GM23338 (cell line): ENCODE measurements at regions not wholly inside any gene's neighbourhood (a gene's known extent, or its start where the extent isn't known, plus 50 kb on each side); places are given as distances from the start of the nearest gene placed in this dataset.
"Not testable (repeated sequence)": the region's sequence is repeated elsewhere in the genome, so short reads cannot be mapped to it uniquely, and the experiment has no call there.

Experiments used
- ATAC-seq: fragments of 200-7000 bp; cut with Tn5 transposase; 3 replicates; pipeline ENCODE4 v1.9.1; 2020
- DNase-seq: peaks from one replicate; pipeline ENCODE4 v3.0.0-alpha.2; 2015; ENCODE audit warnings: low spot score
- H2AFZ ChIP-seq: fragments of 200-600 bp; sonication (generic); 2 replicates; pipeline ENCODE4 v1.8.0; 2016; ENCODE audit warnings: antibody characterized with exemption, mild to moderate bottlenecking, moderate library complexity
- H3F3A ChIP-seq: fragments of 200-600 bp; sonication (generic); replicated peaks from 2 replicates; pipeline ENCODE4 v1.8.0; 2017; ENCODE audit warnings: antibody characterized with exemption, mixed run types, low read depth
- H3K27ac ChIP-seq: fragments of 200-600 bp; sonication (generic); 2 replicates; pipeline ENCODE4 v1.6.1; 2016; ENCODE audit warnings: low read depth
- H3K27me3 ChIP-seq: fragments of 200-600 bp; sonication (generic); 2 replicates; pipeline ENCODE4 v1.8.0; 2016; ENCODE audit warnings: mild to moderate bottlenecking, mixed run types, moderate library complexity; ENCODE audit not compliant: insufficient read depth
- H3K36me3 ChIP-seq: fragments of 200-600 bp; sonication (generic); 2 replicates; pipeline ENCODE4 v1.8.0; 2016; ENCODE audit warnings: mild to moderate bottlenecking; ENCODE audit not compliant: insufficient read depth
- H3K4me1 ChIP-seq: fragments of 200-600 bp; sonication (generic); 2 replicates; pipeline ENCODE4 v1.8.0; 2016; ENCODE audit warnings: mild to moderate bottlenecking, moderate library complexity; ENCODE audit not compliant: insufficient read depth
- H3K4me2 ChIP-seq: fragments of 200-600 bp; sonication (generic); 2 replicates; pipeline ENCODE4 v1.7.1; 2017; ENCODE audit warnings: mixed run types
- H3K4me3 ChIP-seq: fragments of 200-600 bp; sonication (generic); 2 replicates; pipeline ENCODE4 v1.6.1; 2016; ENCODE audit warnings: mixed run types
- H3K79me2 ChIP-seq: fragments of 200-600 bp; sonication (generic); replicated peaks from 2 replicates; pipeline ENCODE4 v1.8.0; 2017; ENCODE audit warnings: mild to moderate bottlenecking; ENCODE audit not compliant: insufficient read depth
- H3K9me2 ChIP-seq: fragments of 200-600 bp; sonication (generic); 2 replicates; pipeline ENCODE4 v1.8.0; 2017; ENCODE audit not compliant: insufficient read depth
- H4K20me1 ChIP-seq: fragments of 200-600 bp; sonication (generic); replicated peaks from 2 replicates; pipeline ENCODE4 v1.8.0; 2017; ENCODE audit warnings: mild to moderate bottlenecking; ENCODE audit not compliant: insufficient read depth
- H3K27ac Mint-ChIP-seq: 2 replicates; pipeline ENCODE4 v1.8.0; 2020; ENCODE audit warnings: inconsistent platforms, mild to moderate bottlenecking, moderate library complexity, mixed read lengths
- H3K27me3 Mint-ChIP-seq: 3 replicates; pipeline ENCODE4 v1.8.0; 2022; ENCODE audit warnings: low read depth, mild to moderate bottlenecking, moderate library complexity, mixed read lengths, inconsistent platforms; ENCODE audit not compliant: insufficient read depth, poor library complexity
- H3K36me3 Mint-ChIP-seq: 3 replicates; pipeline ENCODE4 v1.8.0; 2021; ENCODE audit warnings: low read depth, mild to moderate bottlenecking, inconsistent platforms, moderate library complexity, mixed read lengths
- H3K4me1 Mint-ChIP-seq: 3 replicates; pipeline ENCODE4 v1.8.0; 2020; ENCODE audit warnings: mild to moderate bottlenecking, inconsistent platforms, mixed read lengths
- H3K4me3 Mint-ChIP-seq: 3 replicates; pipeline ENCODE4 v1.8.0; 2021; ENCODE audit warnings: moderate library complexity, mild to moderate bottlenecking, inconsistent platforms, mixed read lengths
- H3K9me3 Mint-ChIP-seq: 3 replicates; pipeline ENCODE4 v1.8.0; 2020; ENCODE audit warnings: moderate library complexity, mild to moderate bottlenecking, inconsistent platforms, mixed read lengths
- EZH2 ChIP-seq: fragments of 200-600 bp; sonication (generic); IDR thresholded peaks from one replicate; pipeline ENCODE4 v1.8.0; 2017; ENCODE audit warnings: antibody characterized with exemption, mild to moderate bottlenecking, low read depth; ENCODE audit not compliant: unreplicated experiment
- JUNB ChIP-seq: IDR thresholded peaks from one replicate; pipeline ENCODE4 v1.6.1; 2016; ENCODE audit warnings: antibody characterized with exemption; ENCODE audit not compliant: unreplicated experiment
- STAT1 ChIP-seq: IDR thresholded peaks from one replicate; pipeline ENCODE4 v1.6.1; 2016; ENCODE audit warnings: antibody characterized with exemption; ENCODE audit not compliant: unreplicated experiment
- TF ChIP-seq, protein P1 (sequence below): IDR thresholded peaks from one replicate; pipeline ENCODE4 v1.6.1; 2018; ENCODE audit warnings: antibody characterized with exemption; ENCODE audit not compliant: unreplicated experiment

DNA sequence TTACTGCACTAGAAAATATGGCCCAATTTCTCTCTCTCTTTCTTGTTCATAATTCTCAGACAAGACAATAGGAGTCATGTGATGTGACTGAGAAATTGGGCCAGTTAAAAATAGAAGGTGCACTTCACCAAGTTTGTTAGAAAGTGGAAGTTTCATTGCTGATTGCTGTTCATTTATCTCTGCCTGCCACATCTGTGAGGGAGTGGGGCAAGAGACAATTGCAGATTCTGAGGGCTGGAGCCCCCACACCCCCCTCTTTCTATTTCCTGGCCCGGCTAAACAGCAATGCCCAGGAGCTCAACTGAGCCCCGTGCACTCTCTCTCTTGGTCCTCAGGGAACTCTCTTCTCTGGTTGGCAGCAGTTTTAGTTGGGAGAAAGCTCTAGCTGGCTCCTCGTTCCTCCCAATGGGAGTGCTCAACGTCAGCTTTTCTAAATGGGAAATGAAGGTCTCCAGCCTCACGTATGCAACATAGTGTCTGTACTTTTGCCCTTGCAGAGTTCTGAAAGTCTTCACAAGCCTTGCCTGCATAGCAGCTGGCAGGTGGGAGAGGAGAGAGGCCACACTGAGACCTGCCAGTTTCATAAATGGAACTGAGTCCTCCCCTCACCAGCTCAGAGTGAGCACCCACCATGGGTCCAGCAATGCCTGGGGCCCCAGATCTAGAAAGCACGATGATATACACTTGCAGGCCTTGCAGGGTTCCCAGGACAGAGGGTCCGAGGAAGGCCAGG lies 115.7 kb downstream of the MYCN start (continued):
- TF ChIP-seq, protein P1, sequence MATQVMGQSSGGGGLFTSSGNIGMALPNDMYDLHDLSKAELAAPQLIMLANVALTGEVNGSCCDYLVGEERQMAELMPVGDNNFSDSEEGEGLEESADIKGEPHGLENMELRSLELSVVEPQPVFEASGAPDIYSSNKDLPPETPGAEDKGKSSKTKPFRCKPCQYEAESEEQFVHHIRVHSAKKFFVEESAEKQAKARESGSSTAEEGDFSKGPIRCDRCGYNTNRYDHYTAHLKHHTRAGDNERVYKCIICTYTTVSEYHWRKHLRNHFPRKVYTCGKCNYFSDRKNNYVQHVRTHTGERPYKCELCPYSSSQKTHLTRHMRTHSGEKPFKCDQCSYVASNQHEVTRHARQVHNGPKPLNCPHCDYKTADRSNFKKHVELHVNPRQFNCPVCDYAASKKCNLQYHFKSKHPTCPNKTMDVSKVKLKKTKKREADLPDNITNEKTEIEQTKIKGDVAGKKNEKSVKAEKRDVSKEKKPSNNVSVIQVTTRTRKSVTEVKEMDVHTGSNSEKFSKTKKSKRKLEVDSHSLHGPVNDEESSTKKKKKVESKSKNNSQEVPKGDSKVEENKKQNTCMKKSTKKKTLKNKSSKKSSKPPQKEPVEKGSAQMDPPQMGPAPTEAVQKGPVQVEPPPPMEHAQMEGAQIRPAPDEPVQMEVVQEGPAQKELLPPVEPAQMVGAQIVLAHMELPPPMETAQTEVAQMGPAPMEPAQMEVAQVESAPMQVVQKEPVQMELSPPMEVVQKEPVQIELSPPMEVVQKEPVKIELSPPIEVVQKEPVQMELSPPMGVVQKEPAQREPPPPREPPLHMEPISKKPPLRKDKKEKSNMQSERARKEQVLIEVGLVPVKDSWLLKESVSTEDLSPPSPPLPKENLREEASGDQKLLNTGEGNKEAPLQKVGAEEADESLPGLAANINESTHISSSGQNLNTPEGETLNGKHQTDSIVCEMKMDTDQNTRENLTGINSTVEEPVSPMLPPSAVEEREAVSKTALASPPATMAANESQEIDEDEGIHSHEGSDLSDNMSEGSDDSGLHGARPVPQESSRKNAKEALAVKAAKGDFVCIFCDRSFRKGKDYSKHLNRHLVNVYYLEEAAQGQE: no peak
- no peak for TF ChIP-seq EZH2
- no peak for TF ChIP-seq JUNB

DNA sequence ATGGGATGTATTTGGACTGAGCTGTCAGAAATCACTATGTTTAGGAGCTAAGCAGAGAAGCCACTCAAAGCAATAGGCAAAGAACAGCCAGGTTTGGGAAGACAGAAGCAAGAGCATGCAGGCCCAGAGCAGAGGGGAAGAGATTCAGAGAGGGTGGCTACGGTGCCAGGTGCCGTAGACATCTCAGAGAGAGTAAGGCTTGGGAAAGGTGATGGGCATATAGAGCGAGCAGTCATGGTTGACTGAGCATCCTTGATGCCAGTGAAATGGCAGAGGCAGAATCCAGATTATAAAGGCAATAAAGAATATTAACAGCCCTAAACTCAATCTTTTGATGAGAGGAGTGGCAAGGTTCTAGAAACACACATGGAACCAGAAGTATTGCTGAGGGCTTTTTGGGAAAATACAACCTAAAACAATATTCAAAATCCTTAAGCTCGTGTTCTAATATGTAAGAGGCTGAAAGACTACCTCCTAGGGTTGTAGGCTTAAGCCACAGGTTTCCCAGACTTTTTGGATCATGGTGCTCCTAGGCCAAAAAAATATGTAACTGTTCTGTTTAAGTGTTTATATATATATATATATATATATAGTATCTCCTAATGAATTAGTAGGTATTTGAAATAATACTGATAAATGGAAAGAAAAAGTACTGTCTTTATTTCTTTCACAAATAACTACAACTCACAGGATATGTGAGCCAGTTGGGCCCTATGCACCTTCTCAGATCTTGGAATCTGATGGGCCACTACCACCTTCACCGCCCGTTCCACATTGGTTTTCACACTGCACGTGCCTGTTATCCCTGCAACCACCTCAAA lies 113.3 kb downstream of the MYCN start:
- no peak for TF ChIP-seq STAT1
- TF ChIP-seq, protein P1: no peak

DNA sequence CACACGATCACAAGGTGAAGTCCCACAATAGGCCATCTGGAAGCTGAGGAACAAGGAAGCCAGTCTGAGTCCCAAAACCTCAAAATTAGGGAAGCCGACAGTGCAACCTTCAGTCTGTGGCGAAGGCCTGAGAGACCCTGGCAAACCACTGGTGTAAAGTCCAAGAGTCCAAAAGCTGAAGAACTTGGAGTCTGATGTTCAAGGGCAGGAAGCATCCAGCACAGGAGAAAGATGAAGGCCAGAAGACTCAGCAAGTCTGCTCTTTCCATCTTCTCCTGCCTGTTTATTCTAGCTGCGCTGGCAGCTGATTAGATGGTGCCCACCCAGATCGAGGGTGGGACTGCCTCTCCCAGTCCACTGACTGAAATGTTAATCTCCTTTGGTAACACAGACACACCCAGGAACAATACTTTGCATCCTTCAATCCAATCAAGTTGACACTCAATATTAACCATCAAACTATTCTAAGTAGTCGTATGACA lies 112.3 kb downstream of the MYCN start:
- H3F3A ChIP-seq, H2AFZ ChIP-seq, H3K36me3 ChIP-seq, H3K27me3 Mint-ChIP-seq, H3K4me3 ChIP-seq, H3K9me3 Mint-ChIP-seq, H3K4me2 ChIP-seq, H3K36me3 Mint-ChIP-seq, H4K20me1 ChIP-seq, ATAC-seq, H3K4me3 Mint-ChIP-seq, DNase-seq, H3K27ac ChIP-seq, H3K9me2 ChIP-seq, H3K79me2 ChIP-seq, H3K27me3 ChIP-seq, H3K27ac Mint-ChIP-seq: not testable (repeated sequence)
- peaks cover 28% of the 10 kb centered on the region for H3K4me1 ChIP-seq
- peaks cover 29% of the 10 kb centered on the region for H3K4me1 Mint-ChIP-seq

More for the DNA sequence above, 113.3 kb downstream of the MYCN start:
- ATAC-seq (no peak), DNase-seq (no peak)
- Mint-ChIP-seq H3K27ac (no peak overlapping the region), H3K27me3 (peaks cover 1% of the 10 kb centered on the region), H3K4me3 (no peak overlapping the region), H3K36me3 (no peaks in the 10 kb centered on the region), H3K4me1 (peaks cover 29% of the 10 kb centered on the region), H3K9me3 (no peaks in the 10 kb centered on the region)
- Histone ChIP-seq H3K4me3 (no peak overlapping the region), H3K27ac (no peak overlapping the region), H2AFZ (no peak overlapping the region), H3K79me2 (no peaks in the 10 kb centered on the region), H3K4me1 (peaks cover 28% of the 10 kb centered on the region), H3K36me3 (no peaks in the 10 kb centered on the region), H4K20me1 (no peaks in the 10 kb centered on the region), H3K4me2 (no peak overlapping the region), H3F3A (no peaks in the 10 kb centered on the region), H3K27me3 (no peaks in the 10 kb centered on the region), H3K9me2 (no peaks in the 10 kb centered on the region; the same call in none of the 2 replicates)
